HL-60 (cell line): ENCODE measurements at regions not wholly inside any gene's neighbourhood (a gene's known extent, or its start where the extent isn't known, plus 50 kb on each side); places are given as distances from the start of the nearest gene placed in this dataset.

ENCODE experiments used
- DNase-seq, 2 experiments: peaks; one replicate each; pipeline ENCODE4 v3.0.0-alpha.2; 2010 to 2020; ENCODE audit warnings: low read depth in 1 of 2, low spot score in 1 of 2
- H3K27ac ChIP-seq: fragments of 250-450 bp; sonication (Bioruptor Pico); replicated peaks from 2 replicates; pipeline ENCODE4 v1.5.1; 2020; ENCODE audit warnings: mild to moderate bottlenecking, moderate library complexity
- H3K27me3 ChIP-seq: fragments of 250-450 bp; sonication (Bioruptor Pico); 2 replicates; pipeline ENCODE4 v1.5.1; 2021; ENCODE audit warnings: mild to moderate bottlenecking, moderate library complexity; ENCODE audit not compliant: insufficient read depth, poor library complexity, severe bottlenecking
- H3K4me3 ChIP-seq: replicated peaks from 2 replicates; pipeline ENCODE4 v1.5.1; 2011; ENCODE audit warnings: mild to moderate bottlenecking, control low read depth, low read length; ENCODE audit not compliant: insufficient read depth
- GABPA ChIP-seq: IDR thresholded peaks from 2 replicates; pipeline ENCODE4 v1.6.1; 2012; ENCODE audit warnings: low read depth
- POLR2AphosphoS5 ChIP-seq: IDR thresholded peaks from 2 replicates; pipeline ENCODE4 v1.6.1; 2012; ENCODE audit warnings: low read depth
- SPI1 ChIP-seq: IDR thresholded peaks from 2 replicates; pipeline ENCODE4 v1.6.1; 2012; ENCODE audit warnings: low read depth, mild to moderate bottlenecking, borderline replicate concordance
- TF ChIP-seq, protein P1 (sequence below): IDR thresholded peaks from 2 replicates; pipeline ENCODE4 v1.6.1; 2012; ENCODE audit warnings: low read depth; ENCODE audit not compliant: insufficient replicate concordance
- TF ChIP-seq, protein P2 (sequence below): IDR thresholded peaks from one replicate; pipeline ENCODE4 v1.5.1; 2011; ENCODE audit warnings: low read length, control low read depth, inconsistent platforms; ENCODE audit not compliant: insufficient read depth

DNA sequence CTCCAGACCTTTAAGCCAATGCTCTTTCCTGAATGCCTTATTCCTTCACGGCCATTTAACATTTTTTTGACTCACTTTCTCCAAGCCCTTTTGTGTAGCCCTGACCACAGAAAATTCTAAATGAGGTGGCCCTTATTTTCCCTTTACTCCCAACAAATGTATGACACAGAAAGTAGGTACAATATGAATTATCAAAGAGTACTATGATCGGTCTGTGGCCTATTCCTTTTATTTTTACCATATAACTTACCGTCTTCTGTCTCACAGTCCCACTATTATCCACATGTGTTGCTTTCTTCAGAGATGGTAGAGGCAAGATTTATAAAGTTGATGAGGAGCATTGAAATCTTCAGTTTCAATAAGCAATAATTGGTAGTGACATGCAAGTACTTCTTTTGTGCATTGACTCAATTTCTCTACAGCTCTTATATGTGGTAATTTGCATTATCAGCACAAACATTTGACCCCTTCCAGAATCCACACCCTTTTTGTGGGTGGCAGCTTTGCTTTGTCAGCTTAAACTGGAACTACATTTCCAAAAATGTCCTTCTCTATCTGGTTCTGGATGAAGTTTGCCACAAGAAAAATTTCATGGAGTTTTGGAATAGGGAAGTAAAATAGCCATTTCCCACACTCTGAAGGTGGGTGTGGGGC is 143.8 kb upstream of the GADL1 start:
- TF ChIP-seq POLR2AphosphoS5 = no peak
- TF ChIP-seq, protein P1, sequence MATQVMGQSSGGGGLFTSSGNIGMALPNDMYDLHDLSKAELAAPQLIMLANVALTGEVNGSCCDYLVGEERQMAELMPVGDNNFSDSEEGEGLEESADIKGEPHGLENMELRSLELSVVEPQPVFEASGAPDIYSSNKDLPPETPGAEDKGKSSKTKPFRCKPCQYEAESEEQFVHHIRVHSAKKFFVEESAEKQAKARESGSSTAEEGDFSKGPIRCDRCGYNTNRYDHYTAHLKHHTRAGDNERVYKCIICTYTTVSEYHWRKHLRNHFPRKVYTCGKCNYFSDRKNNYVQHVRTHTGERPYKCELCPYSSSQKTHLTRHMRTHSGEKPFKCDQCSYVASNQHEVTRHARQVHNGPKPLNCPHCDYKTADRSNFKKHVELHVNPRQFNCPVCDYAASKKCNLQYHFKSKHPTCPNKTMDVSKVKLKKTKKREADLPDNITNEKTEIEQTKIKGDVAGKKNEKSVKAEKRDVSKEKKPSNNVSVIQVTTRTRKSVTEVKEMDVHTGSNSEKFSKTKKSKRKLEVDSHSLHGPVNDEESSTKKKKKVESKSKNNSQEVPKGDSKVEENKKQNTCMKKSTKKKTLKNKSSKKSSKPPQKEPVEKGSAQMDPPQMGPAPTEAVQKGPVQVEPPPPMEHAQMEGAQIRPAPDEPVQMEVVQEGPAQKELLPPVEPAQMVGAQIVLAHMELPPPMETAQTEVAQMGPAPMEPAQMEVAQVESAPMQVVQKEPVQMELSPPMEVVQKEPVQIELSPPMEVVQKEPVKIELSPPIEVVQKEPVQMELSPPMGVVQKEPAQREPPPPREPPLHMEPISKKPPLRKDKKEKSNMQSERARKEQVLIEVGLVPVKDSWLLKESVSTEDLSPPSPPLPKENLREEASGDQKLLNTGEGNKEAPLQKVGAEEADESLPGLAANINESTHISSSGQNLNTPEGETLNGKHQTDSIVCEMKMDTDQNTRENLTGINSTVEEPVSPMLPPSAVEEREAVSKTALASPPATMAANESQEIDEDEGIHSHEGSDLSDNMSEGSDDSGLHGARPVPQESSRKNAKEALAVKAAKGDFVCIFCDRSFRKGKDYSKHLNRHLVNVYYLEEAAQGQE = no peak
- no peak for TF ChIP-seq SPI1
- TF ChIP-seq, protein P2, sequence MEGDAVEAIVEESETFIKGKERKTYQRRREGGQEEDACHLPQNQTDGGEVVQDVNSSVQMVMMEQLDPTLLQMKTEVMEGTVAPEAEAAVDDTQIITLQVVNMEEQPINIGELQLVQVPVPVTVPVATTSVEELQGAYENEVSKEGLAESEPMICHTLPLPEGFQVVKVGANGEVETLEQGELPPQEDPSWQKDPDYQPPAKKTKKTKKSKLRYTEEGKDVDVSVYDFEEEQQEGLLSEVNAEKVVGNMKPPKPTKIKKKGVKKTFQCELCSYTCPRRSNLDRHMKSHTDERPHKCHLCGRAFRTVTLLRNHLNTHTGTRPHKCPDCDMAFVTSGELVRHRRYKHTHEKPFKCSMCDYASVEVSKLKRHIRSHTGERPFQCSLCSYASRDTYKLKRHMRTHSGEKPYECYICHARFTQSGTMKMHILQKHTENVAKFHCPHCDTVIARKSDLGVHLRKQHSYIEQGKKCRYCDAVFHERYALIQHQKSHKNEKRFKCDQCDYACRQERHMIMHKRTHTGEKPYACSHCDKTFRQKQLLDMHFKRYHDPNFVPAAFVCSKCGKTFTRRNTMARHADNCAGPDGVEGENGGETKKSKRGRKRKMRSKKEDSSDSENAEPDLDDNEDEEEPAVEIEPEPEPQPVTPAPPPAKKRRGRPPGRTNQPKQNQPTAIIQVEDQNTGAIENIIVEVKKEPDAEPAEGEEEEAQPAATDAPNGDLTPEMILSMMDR = no peak
- no peak for TF ChIP-seq GABPA
- Histone ChIP-seq H3K27me3 (no peaks in the 10 kb centered on the region), H3K27ac (no peak overlapping the region), H3K4me3 (no peak overlapping the region)
- DNase-seq = no peak

DNA sequence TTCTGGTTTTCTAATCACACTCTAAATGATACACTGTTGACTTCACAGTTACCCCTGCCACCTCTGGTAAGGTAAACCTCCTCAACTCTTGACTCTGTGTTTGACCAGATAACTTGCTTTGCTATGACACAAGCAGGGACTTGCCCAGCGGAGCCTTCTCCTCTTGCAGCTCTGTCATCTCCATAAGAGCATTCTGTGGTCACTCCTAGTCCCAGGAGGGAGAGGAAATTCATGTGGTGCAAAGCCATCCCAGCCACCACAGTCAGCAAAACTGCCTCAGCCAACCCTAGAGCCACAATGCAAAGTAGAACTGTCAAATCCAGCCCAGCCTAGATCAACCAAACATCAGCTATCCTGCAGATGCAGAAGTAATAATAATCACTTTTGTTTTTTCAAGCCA is 144.7 kb upstream of the GADL1 start:
- H3K27ac ChIP-seq = no peak overlapping the region
- no peaks in the 10 kb centered on the region for H3K27me3 ChIP-seq
- DNase-seq = no peak
- no peak for TF ChIP-seq POLR2AphosphoS5
- TF ChIP-seq, protein P1 = no peak
- no peak for TF ChIP-seq GABPA
- TF ChIP-seq, protein P2 = no peak
- no peak for TF ChIP-seq SPI1
- no peak overlapping the region for H3K4me3 ChIP-seq

DNA sequence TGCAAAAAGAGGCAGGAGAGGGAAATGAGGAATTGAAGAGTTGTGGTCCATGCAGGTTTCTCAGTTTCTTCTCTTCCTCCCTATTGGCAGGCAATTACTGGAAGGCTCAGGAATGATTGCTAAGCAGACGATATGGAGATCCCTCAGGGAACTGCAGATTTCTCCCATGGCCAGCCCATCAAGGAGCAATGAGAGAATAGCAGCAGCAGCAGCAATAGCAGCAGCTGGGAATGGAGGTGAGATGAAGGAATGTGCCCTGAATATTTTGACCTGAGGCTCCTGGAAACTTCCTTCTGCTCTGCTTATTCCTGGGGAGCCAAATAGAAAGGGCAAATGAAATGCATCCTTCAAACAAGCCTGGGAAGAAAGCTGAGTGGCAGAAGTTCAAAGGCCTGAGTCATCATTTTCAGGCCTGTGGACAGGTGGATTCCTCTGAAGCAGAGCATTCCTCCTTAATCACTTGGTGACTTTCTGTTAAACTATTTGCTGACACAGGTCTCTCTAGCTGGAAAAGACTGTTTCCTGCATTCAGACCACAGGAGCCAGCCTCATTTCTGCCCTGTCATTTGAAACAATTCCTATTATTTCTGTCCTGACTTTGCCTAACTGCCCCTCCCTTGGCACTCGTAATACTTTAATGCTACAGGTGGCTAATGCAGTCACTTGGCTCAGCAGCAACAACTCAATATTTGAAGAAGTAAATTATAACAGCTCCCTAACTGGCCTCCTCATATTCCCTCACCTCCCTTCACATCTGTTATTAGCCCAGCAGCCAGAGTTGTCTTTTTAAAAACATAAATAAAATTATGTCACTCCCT is 146.9 kb upstream of the GADL1 start:
- no peak for DNase-seq
- no peaks in the 10 kb centered on the region for H3K27me3 ChIP-seq
- H3K4me3 ChIP-seq = no peak overlapping the region

More for the DNA sequence above, 146.9 kb upstream of the GADL1 start:
- TF ChIP-seq GABPA (no peak), POLR2AphosphoS5 (no peak), SPI1 (no peak)
- TF ChIP-seq, protein P1 = no peak
- TF ChIP-seq, protein P2 = no peak
- no peak overlapping the region for H3K27ac ChIP-seq
